Epithelial cell of proximal tubule (primary cell): ENCODE measurements at regions not wholly inside any gene's neighbourhood (a gene's known extent, or its start where the extent isn't known, plus 50 kb on each side); places are given as distances from the start of the nearest gene placed in this dataset.
"Not testable (repeated sequence)": the region's sequence is repeated elsewhere in the genome, so short reads cannot be mapped to it uniquely, and the experiment has no call there.

Experiments
- DNase-seq: peaks from one replicate; pipeline ENCODE4 v3.0.0-alpha.2; 2011; ENCODE audit warnings: low read depth
- H3K4me3 ChIP-seq: 2 replicates; pipeline ENCODE4 v1.5.1; 2011; ENCODE audit warnings: low read depth, mild to moderate bottlenecking, low read length
- TF ChIP-seq, protein P1 (sequence below): conservative IDR thresholded peaks from 2 replicates; pipeline ENCODE4 v1.5.1; 2012; ENCODE audit warnings: low read depth, mild to moderate bottlenecking, low read length

DNA sequence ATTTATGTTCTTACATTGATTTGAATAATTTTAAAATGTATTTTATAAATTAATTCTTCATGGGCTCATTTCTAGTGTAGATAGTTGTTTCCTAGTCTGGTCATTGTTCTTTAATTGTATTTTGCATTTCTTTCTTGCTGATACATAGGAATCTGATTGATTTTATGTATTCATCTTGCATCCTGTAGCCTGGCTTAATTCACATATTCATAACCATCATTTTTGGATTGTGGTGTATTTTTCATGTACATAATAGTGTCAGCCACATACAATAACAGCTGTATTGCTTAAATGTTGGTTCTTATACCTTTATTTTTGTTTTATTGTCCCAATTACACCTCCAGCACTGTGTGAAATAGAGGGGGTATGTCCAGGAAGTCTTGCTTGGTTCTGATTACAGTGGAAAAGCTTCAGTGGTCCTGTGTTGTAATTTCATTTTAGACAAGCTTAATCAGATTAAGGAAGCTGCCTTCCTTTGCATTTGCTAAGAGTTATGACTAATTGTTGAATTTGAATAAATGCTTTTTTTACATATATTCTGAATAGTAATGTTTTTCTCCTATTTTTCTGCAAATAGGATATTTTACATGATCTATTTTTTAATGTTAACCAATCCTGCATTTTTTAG lies 103.7 kb downstream of the USP22 start:
- TF ChIP-seq, protein P1, sequence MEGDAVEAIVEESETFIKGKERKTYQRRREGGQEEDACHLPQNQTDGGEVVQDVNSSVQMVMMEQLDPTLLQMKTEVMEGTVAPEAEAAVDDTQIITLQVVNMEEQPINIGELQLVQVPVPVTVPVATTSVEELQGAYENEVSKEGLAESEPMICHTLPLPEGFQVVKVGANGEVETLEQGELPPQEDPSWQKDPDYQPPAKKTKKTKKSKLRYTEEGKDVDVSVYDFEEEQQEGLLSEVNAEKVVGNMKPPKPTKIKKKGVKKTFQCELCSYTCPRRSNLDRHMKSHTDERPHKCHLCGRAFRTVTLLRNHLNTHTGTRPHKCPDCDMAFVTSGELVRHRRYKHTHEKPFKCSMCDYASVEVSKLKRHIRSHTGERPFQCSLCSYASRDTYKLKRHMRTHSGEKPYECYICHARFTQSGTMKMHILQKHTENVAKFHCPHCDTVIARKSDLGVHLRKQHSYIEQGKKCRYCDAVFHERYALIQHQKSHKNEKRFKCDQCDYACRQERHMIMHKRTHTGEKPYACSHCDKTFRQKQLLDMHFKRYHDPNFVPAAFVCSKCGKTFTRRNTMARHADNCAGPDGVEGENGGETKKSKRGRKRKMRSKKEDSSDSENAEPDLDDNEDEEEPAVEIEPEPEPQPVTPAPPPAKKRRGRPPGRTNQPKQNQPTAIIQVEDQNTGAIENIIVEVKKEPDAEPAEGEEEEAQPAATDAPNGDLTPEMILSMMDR: no peak
- DNase-seq: no peak
- H3K4me3 ChIP-seq: no peak overlapping the region

DNA sequence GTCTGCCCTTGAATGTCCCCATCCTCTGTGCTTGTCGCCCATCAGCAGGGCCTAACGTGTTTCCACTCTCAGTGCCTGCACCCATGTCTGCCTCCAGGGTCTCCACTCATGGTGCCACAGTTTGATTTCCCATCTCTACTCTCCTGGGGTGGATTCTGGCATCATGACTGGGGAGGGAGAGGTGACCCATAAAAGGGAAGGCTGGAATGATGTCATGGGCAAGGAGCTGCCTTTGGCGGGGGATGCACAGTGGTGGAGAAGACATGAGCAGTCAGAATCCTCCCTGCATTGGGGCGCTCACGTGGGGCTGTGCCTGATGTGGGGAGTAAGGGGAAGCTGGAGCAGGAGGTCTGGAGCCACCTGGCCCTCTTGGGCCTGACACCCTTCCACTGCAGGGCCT lies 100.9 kb downstream of the USP22 start:
- no peak overlapping the region for H3K4me3 ChIP-seq
- DNase-seq: no peak
- TF ChIP-seq, protein P1: no peak

DNA sequence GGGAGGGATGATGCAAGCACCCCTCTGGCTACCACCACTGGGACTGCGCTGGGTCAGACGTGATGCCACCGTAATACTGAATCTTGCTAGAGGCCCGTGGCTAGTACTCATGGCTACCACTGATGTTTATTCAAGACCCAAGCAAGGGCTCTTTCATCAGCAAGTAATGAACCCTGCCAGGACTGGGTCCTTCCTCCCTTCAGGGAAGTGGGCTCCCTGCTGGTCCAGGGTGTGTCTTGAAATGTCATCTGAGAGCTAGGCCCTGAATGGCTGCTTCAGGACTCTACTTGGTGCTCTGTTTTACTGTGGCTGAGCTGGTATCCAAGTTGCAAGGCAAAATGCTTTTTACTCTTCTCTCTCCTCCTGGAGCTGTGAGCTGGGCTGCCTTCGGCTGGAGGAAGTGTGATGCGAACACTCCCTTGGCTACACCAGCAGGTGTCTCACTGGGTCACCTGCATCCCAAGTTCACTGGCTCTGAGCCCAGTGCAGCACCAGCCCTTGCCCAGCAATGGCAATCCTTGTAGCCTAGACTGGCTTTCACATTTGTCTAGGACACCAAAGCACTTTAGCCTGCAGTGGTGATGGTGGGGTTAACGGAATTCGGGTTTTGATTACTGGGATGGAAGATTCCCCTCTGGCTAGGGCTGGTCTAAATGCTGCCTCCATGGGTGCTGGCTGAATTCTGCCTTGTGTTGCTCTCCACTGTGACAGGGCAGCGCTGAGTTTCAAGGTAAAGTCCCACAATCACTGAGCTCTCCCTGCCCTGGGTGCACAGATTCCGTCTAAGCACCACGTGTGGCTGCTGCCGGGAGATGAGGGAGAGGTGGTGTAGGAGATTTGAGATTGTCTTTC lies 98.6 kb downstream of the USP22 start:
- no peak for DNase-seq
- TF ChIP-seq, protein P1: peak; percentile 55

DNA sequence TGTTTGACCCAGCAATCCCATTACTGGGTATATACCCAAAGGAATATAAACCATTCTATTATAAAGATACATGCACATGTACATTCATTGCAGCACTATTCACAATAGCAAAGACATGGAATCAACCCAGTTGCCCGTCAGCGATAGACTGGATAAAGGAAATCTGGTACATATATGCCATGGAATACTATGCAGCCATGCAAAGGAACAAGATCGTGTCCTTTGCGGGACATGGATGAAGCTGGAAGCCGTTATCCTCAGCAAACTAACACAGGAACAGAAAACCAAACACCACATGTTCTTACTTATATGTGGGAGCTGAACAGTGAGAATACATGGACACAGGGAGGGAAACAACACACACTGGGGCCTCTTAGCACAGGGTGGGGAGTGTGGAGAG lies 95.1 kb downstream of the USP22 start:
- not testable (repeated sequence) for DNase-seq, H3K4me3 ChIP-seq

More for the DNA sequence above, 98.6 kb downstream of the USP22 start:
- no peak overlapping the region for H3K4me3 ChIP-seq

DNA sequence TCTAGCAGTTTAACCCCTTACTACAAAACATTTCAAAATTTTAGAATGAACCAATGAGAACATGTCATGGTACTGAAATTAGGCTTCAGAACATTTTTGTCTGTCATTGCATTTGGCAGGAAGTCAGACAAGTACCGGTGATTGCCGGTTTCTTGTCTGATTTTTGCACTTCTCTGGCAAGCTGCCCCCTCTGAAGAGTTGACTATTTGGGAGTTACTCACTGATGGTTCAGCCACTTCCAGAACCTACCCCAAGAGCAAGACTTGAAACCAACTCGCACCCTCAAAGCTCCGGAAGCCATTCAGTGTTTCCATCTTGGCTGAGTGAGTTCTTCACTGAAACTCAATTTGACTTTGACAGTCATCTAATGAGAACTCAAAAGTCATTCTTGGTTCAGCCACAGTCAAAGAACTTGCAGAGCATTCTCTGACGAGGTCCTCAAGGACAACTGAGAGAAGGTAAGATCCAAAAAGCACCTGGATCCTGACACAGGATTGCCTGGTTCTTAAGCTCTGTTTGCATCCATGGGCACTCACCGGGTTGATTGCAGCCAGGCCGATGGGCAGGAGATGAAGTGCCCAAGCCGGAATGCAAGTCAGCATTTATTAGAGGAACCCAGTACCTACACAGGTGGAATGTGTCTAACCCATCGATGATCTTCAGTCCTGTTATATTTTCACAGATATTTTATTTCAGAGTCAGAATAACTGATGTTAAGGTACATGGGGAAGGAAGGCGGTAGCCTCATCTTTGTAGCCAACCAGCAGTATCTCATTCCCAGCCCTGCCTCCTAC lies 93.6 kb downstream of the USP22 start:
- no peak for DNase-seq
- TF ChIP-seq, protein P1: no peak
- no peak overlapping the region for H3K4me3 ChIP-seq
